H1 (cell line): ENCODE measurements at regions not wholly inside any gene's neighbourhood (a gene's known extent, or its start where the extent isn't known, plus 50 kb on each side); places are given as distances from the start of the nearest gene placed in this dataset.

ENCODE experiments used
- CTCF ChIA-PET: fragments of 300-600 bp; sonication (Branson Sonifier 250); formaldehyde crosslinking; loops from one replicate; lab custom pipeline; 2021; ENCODE audit not compliant: partially characterized antibody; lab: Charles Lee
- POLR2A ChIA-PET: fragments of 300-600 bp; sonication (Branson Sonifier 250); formaldehyde crosslinking; loops from one replicate; lab custom pipeline; 2021; ENCODE audit warnings: inconsistent platforms; ENCODE audit not compliant: partially characterized antibody; lab: Charles Lee
- DNase-seq, 2 experiments: peaks; one replicate each; pipeline versions ENCODE4 v3.0.0 to v3.0.0-alpha.2; 2010 to 2022; ENCODE audit warnings: low spot score in 2 of 2, low read depth in 1 of 2, mixed read lengths in 1 of 2
- FAIRE-seq: peaks from 2 replicates; lab custom pipeline; 2011; peaks lifted over from hg19 to GRCh38; lab: Jason Lieb, UNC
- H2AFZ ChIP-seq: 2 replicates; pipeline ENCODE4 v1.8.1; 2012; ENCODE audit warnings: low read length, inconsistent platforms
- H2AK5ac ChIP-seq: 2 replicates; pipeline ENCODE4 v1.6.1; 2013; ENCODE audit warnings: low read depth, low read length
- H2BK120ac ChIP-seq: replicated peaks from 2 replicates; pipeline ENCODE3; 2013; ENCODE audit warnings: low read depth, low read length, inconsistent platforms
- H2BK12ac ChIP-seq: 2 replicates; pipeline ENCODE4 v1.6.1; 2013; ENCODE audit warnings: low read depth, low read length
- H2BK15ac ChIP-seq: 2 replicates; pipeline ENCODE4 v1.6.1; 2013; ENCODE audit warnings: low read length
- H2BK20ac ChIP-seq: 2 replicates; pipeline ENCODE4 v1.6.1; 2013; ENCODE audit warnings: low read length
- H2BK5ac ChIP-seq: 2 replicates; pipeline ENCODE4 v1.6.1; 2013; ENCODE audit warnings: low read depth, low read length
- H3K14ac ChIP-seq: 2 replicates; pipeline ENCODE4 v1.6.1; 2013; ENCODE audit warnings: inconsistent platforms; ENCODE audit not compliant: insufficient read length
- H3K18ac ChIP-seq: 2 replicates; pipeline ENCODE4 v1.6.1; 2013; ENCODE audit warnings: low read length; ENCODE audit errors: extremely low read depth
- H3K23ac ChIP-seq: 2 replicates; pipeline ENCODE4 v1.6.1; 2013; ENCODE audit warnings: inconsistent platforms; ENCODE audit not compliant: insufficient read length
- H3K23me2 ChIP-seq: 2 replicates; pipeline ENCODE4 v1.6.1; 2013; ENCODE audit warnings: low read depth, low read length
- H3K27ac ChIP-seq: 2 replicates; pipeline ENCODE4 v1.6.1; 2011; ENCODE audit warnings: low read depth, low read length, inconsistent platforms
- H3K27me3 ChIP-seq, 4 experiments: replicated peaks in 1 of 4; 1 replicate in 1 of 4; 2 replicates in 3 of 4; pipeline versions ENCODE4 v1.6.1 to v1.8.1; 2011 to 2013; ENCODE audit warnings: low read length in 3 of 4, mild to moderate bottlenecking in 3 of 4, inconsistent platforms in 2 of 4, mixed read lengths in 2 of 4, moderate library complexity in 1 of 4; ENCODE audit not compliant: control insufficient read depth in 3 of 4, insufficient read depth in 3 of 4; ENCODE audit errors: extremely low read depth in 1 of 4
- H3K36me3 ChIP-seq, 4 experiments: 2 replicates each; pipeline versions ENCODE4 v1.6.1 to v1.8.1; 2011 to 2013; ENCODE audit warnings: mild to moderate bottlenecking in 4 of 4, low read length in 3 of 4, moderate library complexity in 2 of 4, control low read depth in 1 of 4, inconsistent platforms in 1 of 4; ENCODE audit not compliant: insufficient read depth in 4 of 4, control insufficient read depth in 2 of 4
- H3K4ac ChIP-seq: replicated peaks from 2 replicates; pipeline ENCODE3; 2013; ENCODE audit warnings: low read length, low read depth, mixed read lengths, inconsistent platforms; ENCODE audit not compliant: insufficient read length
- H3K4me1 ChIP-seq, 4 experiments: replicated peaks in 1 of 4; 1 replicate in 1 of 4; 2 replicates in 3 of 4; pipeline versions ENCODE4 v1.6.1 to v1.8.1; 2011 to 2013; ENCODE audit warnings: low read length in 3 of 4, inconsistent platforms in 2 of 4, mixed read lengths in 1 of 4; ENCODE audit not compliant: insufficient read depth in 4 of 4, control insufficient read depth in 3 of 4
- H3K4me2 ChIP-seq, 2 experiments: 2 replicates each; pipeline versions ENCODE4 v1.6.1 to v1.8.1; 2011 to 2013; ENCODE audit warnings: low read depth in 2 of 2, low read length in 2 of 2, control low read depth in 1 of 2, inconsistent platforms in 1 of 2, mild to moderate bottlenecking in 1 of 2; ENCODE audit not compliant: insufficient read depth in 1 of 2
- H3K4me3 ChIP-seq, 4 experiments: fragments of 200-600, 300-600 bp in 1 of 4; sonication (generic), shearing (Covaris generic), sonication (Bioruptor Twin) in 1 of 4; 2 replicates each; pipeline versions ENCODE4 v1.5.1 to v1.8.1; 2011 to 2016; ENCODE audit warnings: low read length in 4 of 4, low read depth in 3 of 4, control low read depth in 2 of 4, inconsistent platforms in 2 of 4, mild to moderate bottlenecking in 2 of 4, mixed read lengths in 1 of 4, moderate library complexity in 1 of 4; ENCODE audit not compliant: insufficient read depth in 2 of 4; ENCODE audit errors: extremely low read depth in 1 of 4
- H3K56ac ChIP-seq: replicated peaks from 2 replicates; pipeline ENCODE3; 2013; ENCODE audit warnings: low read depth, mild to moderate bottlenecking, mixed read lengths, low read length, inconsistent platforms; ENCODE audit not compliant: insufficient read length
- H3K79me1 ChIP-seq: 2 replicates; pipeline ENCODE4 v1.6.1; 2013; ENCODE audit warnings: low read depth, low read length, control low read depth
- H3K79me2 ChIP-seq, 2 experiments: 2 replicates each; pipeline versions ENCODE4 v1.6.1 to v1.8.1; 2012 to 2013; ENCODE audit warnings: low read length in 2 of 2, mild to moderate bottlenecking in 2 of 2, inconsistent platforms in 1 of 2; ENCODE audit not compliant: insufficient read depth in 2 of 2, control insufficient read depth in 1 of 2
- H3K9ac ChIP-seq, 4 experiments: replicated peaks in 1 of 4; 1 replicate in 1 of 4; 2 replicates in 3 of 4; pipeline versions ENCODE4 v1.6.1 to v1.8.1; 2011 to 2013; ENCODE audit warnings: low read depth in 3 of 4, low read length in 3 of 4, control low read depth in 2 of 4, mild to moderate bottlenecking in 2 of 4, moderate library complexity in 2 of 4, inconsistent platforms in 1 of 4; ENCODE audit errors: extremely low read depth in 1 of 4
- H3K9me3 ChIP-seq, 2 experiments: 2 replicates each; pipeline versions ENCODE4 v1.6.1 to v1.8.1; 2012 to 2013; ENCODE audit warnings: mild to moderate bottlenecking in 2 of 2, moderate library complexity in 2 of 2, control low read depth in 1 of 2, inconsistent platforms in 1 of 2, low read depth in 1 of 2, low read length in 1 of 2, mixed read lengths in 1 of 2; ENCODE audit not compliant: insufficient read depth in 2 of 2
- H4K20me1 ChIP-seq, 2 experiments: replicated peaks in 1 of 2; 2 replicates each; pipeline versions ENCODE3 to v1.8.1; 2011 to 2013; ENCODE audit warnings: inconsistent platforms in 2 of 2, low read length in 2 of 2, mild to moderate bottlenecking in 1 of 2; ENCODE audit not compliant: insufficient read depth in 2 of 2, control insufficient read depth in 1 of 2
- H4K5ac ChIP-seq: 2 replicates; pipeline ENCODE4 v1.6.1; 2013; ENCODE audit warnings: low read length, low read depth, mixed read lengths, inconsistent platforms; ENCODE audit not compliant: insufficient read length
- H4K8ac ChIP-seq: 2 replicates; pipeline ENCODE4 v1.8.0; 2013; ENCODE audit warnings: mild to moderate bottlenecking, moderate library complexity, low read length, inconsistent platforms; ENCODE audit not compliant: insufficient read depth; ENCODE audit errors: extremely low read depth
- H4K91ac ChIP-seq: replicated peaks from 2 replicates; pipeline ENCODE3; 2013; ENCODE audit warnings: low read length, mixed read lengths, inconsistent platforms; ENCODE audit not compliant: insufficient read length
- ASH2L ChIP-seq: fragments of 200-600, 300-600 bp; sonication (generic); IDR thresholded peaks from one replicate; pipeline ENCODE4 v1.7.1; 2017; ENCODE audit warnings: low read length
- BACH1 ChIP-seq: IDR thresholded peaks from 2 replicates; pipeline ENCODE4 v1.6.1; 2012; ENCODE audit warnings: low read length, improper control_type of control experiment
- POLR2A ChIP-seq, 2 experiments: IDR thresholded peaks; 1 replicate in 1 of 2; 2 replicates in 1 of 2; pipeline ENCODE4 v1.6.1; 2011; ENCODE audit warnings: low read depth in 2 of 2, low read length in 2 of 2, mild to moderate bottlenecking in 2 of 2; ENCODE audit errors: control extremely low read depth in 1 of 2
- WGBS, 2 experiments: shearing (Covaris generic) in 1 of 2; methylation state at CpG; one replicate each; pipeline versions ENCODE4 v1.1.6 to v1.1.7; 2013 to 2015; ENCODE audit warnings: low lambda C conversion rate in 2 of 2, mixed read lengths in 2 of 2, inconsistent platforms in 1 of 2, low coverage in 1 of 2, missing lambda C conversion rate in 1 of 2; ENCODE audit not compliant: insufficient replicate concordance in 2 of 2, insufficient coverage in 1 of 2, insufficient read length in 1 of 2; ENCODE audit errors: extremely low coverage in 1 of 2, missing lambda C conversion rate in 1 of 2; 5-methylcytosine and 5-hydroxymethylcytosine counted together

GRCh38 chr2:239467956-239468490 lies 67.2 kb upstream of the HDAC4 start:
- Histone ChIP-seq H2AFZ (no peak overlapping the region), H3K9me3 (peaks cover 19 to 26% of the 10 kb centered on the region in 2 experiments; a peak in 2 of 4 replicates), H3K27me3 (no peaks in the 10 kb centered on the region), H3K4ac (no peak overlapping the region), H2BK5ac (no peak overlapping the region), H2BK120ac (no peak overlapping the region), H2BK15ac (no peak overlapping the region), H3K56ac (no peak overlapping the region), H3K23ac (no peak overlapping the region), H3K14ac (no peak overlapping the region), H4K20me1 (peaks cover 0 to 1% of the 10 kb centered on the region in 2 experiments), H3K79me2 (no peaks in the 10 kb centered on the region), H3K79me1 (no peaks in the 10 kb centered on the region), H3K27ac (no peak overlapping the region), H2AK5ac (no peak overlapping the region; the same call in 1 of the 2 replicates), H3K36me3 (no peaks in the 10 kb centered on the region), H3K4me1 (no peaks in the 10 kb centered on the region), H2BK20ac (no peak overlapping the region), H2BK12ac (no peak overlapping the region), H4K8ac (no peak overlapping the region), H3K23me2 (peaks cover 7% of the 10 kb centered on the region; the same call in 1 of the 2 replicates), H3K18ac (no peak overlapping the region), H3K4me2 (no peak overlapping the region), H4K5ac (no peak overlapping the region), H4K91ac (no peak overlapping the region), H3K9ac (no peak overlapping the region), H3K4me3 (no peak overlapping the region)
- WGBS, 2 experiments = 85% methylated on average over 11 of the region's 12 CpGs; no CpG with 5 or more reads in 1 of the 2 experiments
- CTCF ChIA-PET = no interaction called here
- POLR2A ChIA-PET = no interaction called here
- FAIRE-seq (no peak), DNase-seq (no peak)
- TF ChIP-seq POLR2A (IDR thresholded peaks at IDR 0.05; ENCODE audit: control extremely low read depth in 1 of 2, low read depth in 2 of 2, low read length in 2 of 2) (no peak), BACH1 (no peak), ASH2L (no peak)
